ENCODE measurements at regions not wholly inside any gene's neighbourhood (a gene's known extent, or its start where the extent isn't known, plus 50 kb on each side); places are given as distances from the start of the nearest gene placed in this dataset.

DNA sequence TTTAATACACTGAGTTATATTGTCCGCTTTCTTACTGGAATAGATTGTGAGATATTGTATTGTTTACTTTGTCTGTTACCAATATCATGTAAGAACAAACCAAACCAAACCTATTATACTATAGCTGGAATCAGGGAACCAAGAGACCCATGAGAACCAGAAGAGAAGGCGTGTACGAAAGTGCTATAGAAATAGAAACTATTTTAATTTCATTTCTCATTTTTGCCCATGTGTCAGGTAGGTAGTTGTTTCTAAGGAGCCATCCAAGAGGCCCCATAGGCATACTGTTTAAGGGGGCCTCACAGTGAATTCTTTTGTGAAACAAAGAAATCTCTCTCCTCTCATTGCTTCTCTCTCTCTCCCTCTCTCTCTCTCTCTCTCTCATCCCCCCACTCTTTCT, 363.6 kb downstream of the RNF144A start:
- no peak for DNase-seq (ENCODE audit: low spot score)
- no peak overlapping the region for H3K4me3 ChIP-seq (ENCODE audit: low read depth in 1 of 3, low read length in 3 of 3)
- 92% methylated on average over 3 of the region's 3 CpGs for WGBS
- H3K4me1 ChIP-seq (ENCODE audit: control insufficient read depth in 4 of 4, insufficient read depth in 4 of 4, low read length in 3 of 4), result no peaks in the 10 kb centered on the region
- H3K27me3 ChIP-seq (ENCODE audit: control insufficient read depth in 4 of 4, insufficient read depth in 4 of 4, low read length in 3 of 4), result no peaks in the 10 kb centered on the region
- H3K9ac ChIP-seq (ENCODE audit: low read depth in 1 of 2, low read length in 2 of 2), result no peak overlapping the region
- H3K27ac ChIP-seq (ENCODE audit: low read depth in 1 of 2, low read length in 2 of 2), result no peak overlapping the region
- no peaks in the 10 kb centered on the region for H3K36me3 ChIP-seq (ENCODE audit: control insufficient read depth in 4 of 4, insufficient read depth in 3 of 4, low read depth in 1 of 4, low read length in 3 of 4)
- H3K9me3 ChIP-seq (ENCODE audit: control insufficient read depth in 4 of 4, low read length in 3 of 4), result no peaks in the 10 kb centered on the region
- TF ChIP-seq, protein P1, sequence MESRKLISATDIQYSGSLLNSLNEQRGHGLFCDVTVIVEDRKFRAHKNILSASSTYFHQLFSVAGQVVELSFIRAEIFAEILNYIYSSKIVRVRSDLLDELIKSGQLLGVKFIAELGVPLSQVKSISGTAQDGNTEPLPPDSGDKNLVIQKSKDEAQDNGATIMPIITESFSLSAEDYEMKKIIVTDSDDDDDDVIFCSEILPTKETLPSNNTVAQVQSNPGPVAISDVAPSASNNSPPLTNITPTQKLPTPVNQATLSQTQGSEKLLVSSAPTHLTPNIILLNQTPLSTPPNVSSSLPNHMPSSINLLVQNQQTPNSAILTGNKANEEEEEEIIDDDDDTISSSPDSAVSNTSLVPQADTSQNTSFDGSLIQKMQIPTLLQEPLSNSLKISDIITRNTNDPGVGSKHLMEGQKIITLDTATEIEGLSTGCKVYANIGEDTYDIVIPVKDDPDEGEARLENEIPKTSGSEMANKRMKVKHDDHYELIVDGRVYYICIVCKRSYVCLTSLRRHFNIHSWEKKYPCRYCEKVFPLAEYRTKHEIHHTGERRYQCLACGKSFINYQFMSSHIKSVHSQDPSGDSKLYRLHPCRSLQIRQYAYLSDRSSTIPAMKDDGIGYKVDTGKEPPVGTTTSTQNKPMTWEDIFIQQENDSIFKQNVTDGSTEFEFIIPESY (IDR thresholded peaks at IDR 0.05), result no peak
- no peak for TF ChIP-seq JUND (IDR thresholded peaks at IDR 0.05)
- TF ChIP-seq, protein P2, sequence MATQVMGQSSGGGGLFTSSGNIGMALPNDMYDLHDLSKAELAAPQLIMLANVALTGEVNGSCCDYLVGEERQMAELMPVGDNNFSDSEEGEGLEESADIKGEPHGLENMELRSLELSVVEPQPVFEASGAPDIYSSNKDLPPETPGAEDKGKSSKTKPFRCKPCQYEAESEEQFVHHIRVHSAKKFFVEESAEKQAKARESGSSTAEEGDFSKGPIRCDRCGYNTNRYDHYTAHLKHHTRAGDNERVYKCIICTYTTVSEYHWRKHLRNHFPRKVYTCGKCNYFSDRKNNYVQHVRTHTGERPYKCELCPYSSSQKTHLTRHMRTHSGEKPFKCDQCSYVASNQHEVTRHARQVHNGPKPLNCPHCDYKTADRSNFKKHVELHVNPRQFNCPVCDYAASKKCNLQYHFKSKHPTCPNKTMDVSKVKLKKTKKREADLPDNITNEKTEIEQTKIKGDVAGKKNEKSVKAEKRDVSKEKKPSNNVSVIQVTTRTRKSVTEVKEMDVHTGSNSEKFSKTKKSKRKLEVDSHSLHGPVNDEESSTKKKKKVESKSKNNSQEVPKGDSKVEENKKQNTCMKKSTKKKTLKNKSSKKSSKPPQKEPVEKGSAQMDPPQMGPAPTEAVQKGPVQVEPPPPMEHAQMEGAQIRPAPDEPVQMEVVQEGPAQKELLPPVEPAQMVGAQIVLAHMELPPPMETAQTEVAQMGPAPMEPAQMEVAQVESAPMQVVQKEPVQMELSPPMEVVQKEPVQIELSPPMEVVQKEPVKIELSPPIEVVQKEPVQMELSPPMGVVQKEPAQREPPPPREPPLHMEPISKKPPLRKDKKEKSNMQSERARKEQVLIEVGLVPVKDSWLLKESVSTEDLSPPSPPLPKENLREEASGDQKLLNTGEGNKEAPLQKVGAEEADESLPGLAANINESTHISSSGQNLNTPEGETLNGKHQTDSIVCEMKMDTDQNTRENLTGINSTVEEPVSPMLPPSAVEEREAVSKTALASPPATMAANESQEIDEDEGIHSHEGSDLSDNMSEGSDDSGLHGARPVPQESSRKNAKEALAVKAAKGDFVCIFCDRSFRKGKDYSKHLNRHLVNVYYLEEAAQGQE (IDR thresholded peaks at IDR 0.05), result no peak
- TF ChIP-seq, protein P3, sequence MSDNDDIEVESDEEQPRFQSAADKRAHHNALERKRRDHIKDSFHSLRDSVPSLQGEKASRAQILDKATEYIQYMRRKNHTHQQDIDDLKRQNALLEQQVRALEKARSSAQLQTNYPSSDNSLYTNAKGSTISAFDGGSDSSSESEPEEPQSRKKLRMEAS (IDR thresholded peaks at IDR 0.05), result no peak
- TF ChIP-seq EGR1 (IDR thresholded peaks at IDR 0.05; ENCODE audit: low read depth in 2 of 2), result no peak
- TF ChIP-seq RAD21 (IDR thresholded peaks at IDR 0.05), result no peak
- TF ChIP-seq, protein P4, sequence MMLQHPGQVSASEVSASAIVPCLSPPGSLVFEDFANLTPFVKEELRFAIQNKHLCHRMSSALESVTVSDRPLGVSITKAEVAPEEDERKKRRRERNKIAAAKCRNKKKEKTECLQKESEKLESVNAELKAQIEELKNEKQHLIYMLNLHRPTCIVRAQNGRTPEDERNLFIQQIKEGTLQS (IDR thresholded peaks at IDR 0.05), result no peak
- no peak for TF ChIP-seq HNF4G (IDR thresholded peaks at IDR 0.05)
- TF ChIP-seq NR2F2 (IDR thresholded peaks at IDR 0.05), result no peak
- no peak for TF ChIP-seq FOXA1 (IDR thresholded peaks at IDR 0.05)
- no peak for TF ChIP-seq SP1 (IDR thresholded peaks at IDR 0.05)
- TF ChIP-seq, protein P5, sequence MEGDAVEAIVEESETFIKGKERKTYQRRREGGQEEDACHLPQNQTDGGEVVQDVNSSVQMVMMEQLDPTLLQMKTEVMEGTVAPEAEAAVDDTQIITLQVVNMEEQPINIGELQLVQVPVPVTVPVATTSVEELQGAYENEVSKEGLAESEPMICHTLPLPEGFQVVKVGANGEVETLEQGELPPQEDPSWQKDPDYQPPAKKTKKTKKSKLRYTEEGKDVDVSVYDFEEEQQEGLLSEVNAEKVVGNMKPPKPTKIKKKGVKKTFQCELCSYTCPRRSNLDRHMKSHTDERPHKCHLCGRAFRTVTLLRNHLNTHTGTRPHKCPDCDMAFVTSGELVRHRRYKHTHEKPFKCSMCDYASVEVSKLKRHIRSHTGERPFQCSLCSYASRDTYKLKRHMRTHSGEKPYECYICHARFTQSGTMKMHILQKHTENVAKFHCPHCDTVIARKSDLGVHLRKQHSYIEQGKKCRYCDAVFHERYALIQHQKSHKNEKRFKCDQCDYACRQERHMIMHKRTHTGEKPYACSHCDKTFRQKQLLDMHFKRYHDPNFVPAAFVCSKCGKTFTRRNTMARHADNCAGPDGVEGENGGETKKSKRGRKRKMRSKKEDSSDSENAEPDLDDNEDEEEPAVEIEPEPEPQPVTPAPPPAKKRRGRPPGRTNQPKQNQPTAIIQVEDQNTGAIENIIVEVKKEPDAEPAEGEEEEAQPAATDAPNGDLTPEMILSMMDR (IDR thresholded peaks at IDR 0.05; ENCODE audit: low read depth, low read length, missing input control), result no peak
- TF ChIP-seq GABPA (IDR thresholded peaks at IDR 0.05 in 1 of 2, conservative IDR thresholded peaks at IDR 0.05 in 1 of 2), result no peak
- TF ChIP-seq RXRA (IDR thresholded peaks at IDR 0.05), result no peak
- TF ChIP-seq YY1 (IDR thresholded peaks at IDR 0.05), result no peak
- no peak for TF ChIP-seq HNF4A (conservative IDR thresholded peaks at IDR 0.05)
